CD4-positive, alpha-beta T cell (primary cell): ENCODE measurements at regions not wholly inside any gene's neighbourhood (a gene's known extent, or its start where the extent isn't known, plus 50 kb on each side); places are given as distances from the start of the nearest gene placed in this dataset.

Source experiments
- ATAC-seq: fragments of 200-7000 bp; cut with Tn5 transposase; one replicate; pipeline ENCODE4 v1.10.0; 2022; ENCODE audit warnings: mild to moderate bottlenecking; ENCODE audit not compliant: poor library complexity
- CTCF ChIA-PET: fragments of 350-600 bp; sonication (Branson Sonifier 250); formaldehyde crosslinking; loops from one replicate; lab custom pipeline; 2021; ENCODE audit warnings: antibody characterized with exemption, inconsistent platforms; lab: Charles Lee
- POLR2A ChIA-PET: fragments of 350-600 bp; sonication (Branson Sonifier 250); formaldehyde crosslinking; loops from one replicate; lab custom pipeline; 2021; ENCODE audit warnings: antibody characterized with exemption, inconsistent platforms; lab: Charles Lee
- DNase-seq, 14 experiments: peaks; one replicate each; pipeline ENCODE4 v3.0.0-alpha.2; 2013 to 2020; ENCODE audit warnings: mixed read lengths in 2 of 14
- H3K27ac ChIP-seq, 2 donors: one replicate each; pipeline versions ENCODE4 v1.5.1 to v1.7.0; 2013; ENCODE audit warnings: low read length in 2 of 2, low read depth in 1 of 2, mild to moderate bottlenecking in 1 of 2
- H3K27me3 ChIP-seq, 2 experiments: 1 replicate in 1 of 2; 2 replicates in 1 of 2; pipeline versions ENCODE4 v1.6.1 to v1.7.0; 2013; ENCODE audit warnings: low read length in 2 of 2, control low read depth in 1 of 2, mild to moderate bottlenecking in 1 of 2, moderate library complexity in 1 of 2; ENCODE audit not compliant: insufficient read depth in 2 of 2, control insufficient read depth in 1 of 2
- H3K36me3 ChIP-seq: one replicate; pipeline ENCODE4 v1.6.1; 2013; ENCODE audit warnings: low read length, control low read depth; ENCODE audit not compliant: insufficient read depth
- H3K4me1 ChIP-seq: one replicate; pipeline ENCODE4 v1.6.1; 2013; ENCODE audit warnings: low read length, control low read depth; ENCODE audit not compliant: insufficient read depth
- H3K4me3 ChIP-seq: one replicate; pipeline ENCODE4 v1.5.1; 2013; ENCODE audit warnings: mild to moderate bottlenecking, low read length, moderate library complexity
- H3K9me3 ChIP-seq, 2 experiments: 1 replicate in 1 of 2; 2 replicates in 1 of 2; pipeline versions ENCODE4 v1.6.1 to v1.7.0; 2013; ENCODE audit warnings: low read length in 2 of 2, mild to moderate bottlenecking in 2 of 2, control low read depth in 1 of 2, moderate library complexity in 1 of 2; ENCODE audit not compliant: control insufficient read depth in 1 of 2, insufficient read depth in 1 of 2
- H3K27ac Mint-ChIP-seq: one replicate; pipeline ENCODE4 v1.8.0; 2020; ENCODE audit warnings: mixed read lengths
- H3K27me3 Mint-ChIP-seq: one replicate; pipeline ENCODE4 v1.8.0; 2021; ENCODE audit warnings: mixed read lengths
- H3K36me3 Mint-ChIP-seq: one replicate; pipeline ENCODE4 v1.8.0; 2021; ENCODE audit warnings: low read depth, mixed read lengths
- H3K4me1 Mint-ChIP-seq: one replicate; pipeline ENCODE4 v1.8.0; 2021; ENCODE audit warnings: low read depth, mixed read lengths
- H3K4me3 Mint-ChIP-seq: one replicate; pipeline ENCODE4 v1.8.0; 2020; ENCODE audit warnings: mild to moderate bottlenecking, mixed read lengths
- H3K9me3 Mint-ChIP-seq: one replicate; pipeline ENCODE4 v1.8.0; 2020; ENCODE audit warnings: mixed read lengths
- intact Hi-C, 2 experiments: fragments of 100-400 bp; cut with DNase I in 1 of 2; cut with micrococcal nuclease in 1 of 2; formaldehyde crosslinking; loops; one replicate each; pipeline versions ENCODE4 v1.15.1 to v1.9.0; 2023 to 2025; cut with DNase I, micrococcal nuclease
- TF ChIP-seq, protein P1 (sequence below): fragments of 200-600 bp; IDR thresholded peaks from one replicate; pipeline ENCODE4 v1.8.0; 2022; ENCODE audit warnings: antibody characterized with exemption, mild to moderate bottlenecking

DNA sequence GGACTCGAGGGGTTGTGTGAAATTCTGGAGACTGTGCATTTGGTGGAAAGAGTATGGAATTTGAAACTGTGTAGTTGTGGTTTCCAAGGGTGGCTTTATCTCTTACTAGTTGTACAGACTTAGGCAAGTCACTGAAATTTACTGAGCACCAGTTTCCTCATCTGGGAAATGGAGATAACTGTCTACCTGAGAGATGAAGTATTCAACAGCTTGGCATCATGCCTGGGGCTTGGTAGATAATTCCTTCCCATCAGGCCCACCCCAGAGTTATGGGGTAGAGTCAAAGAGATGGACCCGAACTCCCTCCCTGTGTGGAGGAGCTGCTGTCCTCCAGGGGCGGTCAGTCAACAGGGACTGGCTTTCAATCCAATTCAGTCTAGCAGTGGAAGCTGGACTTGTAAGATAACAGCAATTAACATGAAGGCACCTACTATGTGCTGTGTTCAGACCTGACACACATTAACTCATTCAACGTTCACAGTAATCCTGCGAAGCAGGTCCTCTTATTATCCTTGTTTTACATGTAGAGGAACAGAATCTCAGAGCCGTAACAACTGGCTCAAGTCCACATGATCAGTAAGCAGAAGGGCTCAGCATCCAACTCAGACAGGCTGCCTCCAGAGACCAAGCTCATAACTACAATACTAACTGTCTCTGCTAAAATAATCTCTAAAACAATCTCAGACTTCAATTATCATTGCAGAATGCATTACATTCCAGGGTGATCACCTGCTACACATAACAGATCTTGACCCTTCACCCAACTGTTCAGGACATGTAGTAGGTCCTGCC lies 432.1 kb downstream of the LPIN1 start:
- no peak overlapping the region for H3K27ac ChIP-seq
- H3K4me1 ChIP-seq, result peaks cover 31% of the 10 kb centered on the region
- H3K36me3 Mint-ChIP-seq, result no peaks in the 10 kb centered on the region
- H3K36me3 ChIP-seq, result no peaks in the 10 kb centered on the region
- CTCF ChIA-PET, result interaction anchor here (0.7 kb wide), 2 partner anchors 10 to 18 kb away, joined by 3 read pairs; no protein-coding TSS in a partner anchor
- H3K4me3 ChIP-seq, result no peak overlapping the region
- ATAC-seq (no peak), DNase-seq (no peak)
- no peaks in the 10 kb centered on the region for H3K27me3 ChIP-seq
- H3K9me3 Mint-ChIP-seq, result no peaks in the 10 kb centered on the region
- no peak overlapping the region for H3K4me3 Mint-ChIP-seq
- intact Hi-C loops, result no loop called here
- POLR2A ChIA-PET, result interaction anchor here (0.6 to 2.3 kb wide), 5 partner anchors 10 to 538 kb away, joined by 3 to 7 read pairs (median 5); partner anchors contain the start of gene TRIB2
- no peaks in the 10 kb centered on the region for H3K27me3 Mint-ChIP-seq
- no peaks in the 10 kb centered on the region for H3K9me3 ChIP-seq
- peaks cover 55% of the 10 kb centered on the region for H3K4me1 Mint-ChIP-seq
- TF ChIP-seq, protein P1, sequence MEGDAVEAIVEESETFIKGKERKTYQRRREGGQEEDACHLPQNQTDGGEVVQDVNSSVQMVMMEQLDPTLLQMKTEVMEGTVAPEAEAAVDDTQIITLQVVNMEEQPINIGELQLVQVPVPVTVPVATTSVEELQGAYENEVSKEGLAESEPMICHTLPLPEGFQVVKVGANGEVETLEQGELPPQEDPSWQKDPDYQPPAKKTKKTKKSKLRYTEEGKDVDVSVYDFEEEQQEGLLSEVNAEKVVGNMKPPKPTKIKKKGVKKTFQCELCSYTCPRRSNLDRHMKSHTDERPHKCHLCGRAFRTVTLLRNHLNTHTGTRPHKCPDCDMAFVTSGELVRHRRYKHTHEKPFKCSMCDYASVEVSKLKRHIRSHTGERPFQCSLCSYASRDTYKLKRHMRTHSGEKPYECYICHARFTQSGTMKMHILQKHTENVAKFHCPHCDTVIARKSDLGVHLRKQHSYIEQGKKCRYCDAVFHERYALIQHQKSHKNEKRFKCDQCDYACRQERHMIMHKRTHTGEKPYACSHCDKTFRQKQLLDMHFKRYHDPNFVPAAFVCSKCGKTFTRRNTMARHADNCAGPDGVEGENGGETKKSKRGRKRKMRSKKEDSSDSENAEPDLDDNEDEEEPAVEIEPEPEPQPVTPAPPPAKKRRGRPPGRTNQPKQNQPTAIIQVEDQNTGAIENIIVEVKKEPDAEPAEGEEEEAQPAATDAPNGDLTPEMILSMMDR, result no peak
- peak overlapping the region; percentile 75 for H3K27ac Mint-ChIP-seq

DNA sequence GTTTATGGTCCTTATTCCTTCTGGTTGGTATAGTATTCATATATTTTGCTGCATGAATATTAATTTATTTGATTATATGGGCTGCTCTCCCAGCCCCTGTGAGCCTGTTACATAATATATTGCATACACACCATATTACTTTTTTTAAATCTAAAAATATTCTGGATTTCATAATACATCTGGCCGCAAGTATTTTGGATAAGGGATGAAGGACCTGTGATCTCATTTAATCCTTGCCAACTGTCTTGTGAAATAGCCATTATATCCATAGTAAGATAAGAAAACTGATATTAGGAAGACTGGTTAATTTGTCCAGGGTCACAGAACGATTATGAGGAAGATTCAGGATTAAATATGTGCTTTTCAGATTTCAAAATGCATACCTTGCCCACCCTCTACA lies 433.6 kb downstream of the LPIN1 start:
- TF ChIP-seq, protein P1, result no peak
- H3K27ac ChIP-seq, result no peak overlapping the region
- Mint-ChIP-seq H3K9me3 (no peaks in the 10 kb centered on the region), H3K4me1 (peaks cover 51% of the 10 kb centered on the region), H3K4me3 (no peak overlapping the region), H3K27me3 (no peaks in the 10 kb centered on the region), H3K36me3 (no peaks in the 10 kb centered on the region), H3K27ac (no peak overlapping the region)
- no peaks in the 10 kb centered on the region for H3K27me3 ChIP-seq
- CTCF ChIA-PET, result no interaction called here
- no peaks in the 10 kb centered on the region for H3K36me3 ChIP-seq
- H3K9me3 ChIP-seq, result no peaks in the 10 kb centered on the region
- peaks cover 31% of the 10 kb centered on the region for H3K4me1 ChIP-seq
- POLR2A ChIA-PET, result interaction anchor here (0.6 kb wide), 1 partner anchor 73 kb away, joined by 3 read pairs; no protein-coding TSS in a partner anchor
- intact Hi-C loops, result no loop called here
- no peak for DNase-seq
- H3K4me3 ChIP-seq, result no peak overlapping the region
- ATAC-seq, result no peak

DNA sequence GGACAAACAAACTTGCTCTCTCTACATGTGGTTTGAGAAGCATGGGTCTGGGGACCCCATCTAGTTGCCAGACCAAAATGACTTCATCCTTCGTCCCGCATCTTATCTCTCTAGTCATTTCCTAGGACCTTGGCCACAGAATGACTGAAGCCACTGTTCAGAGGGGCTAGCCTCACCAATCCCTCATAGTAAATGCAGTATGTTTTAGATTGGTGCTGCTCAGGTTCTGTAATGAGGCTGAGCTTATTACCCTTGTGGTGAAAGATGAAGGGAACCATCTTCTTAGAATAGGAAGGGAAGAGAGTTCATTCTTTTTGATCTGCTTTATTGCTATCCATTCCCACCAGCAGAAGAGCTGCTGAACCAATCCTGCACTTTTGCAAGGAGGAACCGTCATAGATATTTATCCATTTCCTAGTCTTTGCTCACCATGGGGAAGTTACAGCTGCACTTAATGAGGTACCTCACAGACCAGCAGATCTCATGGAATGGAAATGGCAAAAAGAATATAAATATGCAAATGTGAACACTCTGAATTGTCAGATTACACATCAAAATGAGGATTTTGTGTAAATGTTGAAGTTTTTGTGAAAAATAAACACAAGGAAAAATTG lies 436.7 kb downstream of the LPIN1 start:
- Mint-ChIP-seq H3K36me3 (no peaks in the 10 kb centered on the region), H3K9me3 (no peaks in the 10 kb centered on the region), H3K27ac (no peak overlapping the region), H3K4me1 (peaks cover 20% of the 10 kb centered on the region), H3K4me3 (no peak overlapping the region), H3K27me3 (no peaks in the 10 kb centered on the region)
- H3K4me3 ChIP-seq, result no peak overlapping the region
- H3K27ac ChIP-seq, result no peak overlapping the region
- H3K4me1 ChIP-seq, result peaks cover 9% of the 10 kb centered on the region
- ChIA-PET POLR2A (interaction anchor here (0.7 to 1.0 kb wide), 2 partner anchors 13 to 485 kb away, joined by 3 read pairs; no protein-coding TSS in a partner anchor), CTCF (no interaction called here)
- TF ChIP-seq, protein P1, result no peak
- no peaks in the 10 kb centered on the region for H3K36me3 ChIP-seq
- intact Hi-C loops, result no loop called here
- H3K9me3 ChIP-seq, result no peaks in the 10 kb centered on the region
- ATAC-seq (no peak), DNase-seq (no peak)
- no peaks in the 10 kb centered on the region for H3K27me3 ChIP-seq
